ENCODE measurements at regions not wholly inside any gene's neighbourhood (a gene's known extent, or its start where the extent isn't known, plus 50 kb on each side); places are given as distances from the start of the nearest gene placed in this dataset.

DNA sequence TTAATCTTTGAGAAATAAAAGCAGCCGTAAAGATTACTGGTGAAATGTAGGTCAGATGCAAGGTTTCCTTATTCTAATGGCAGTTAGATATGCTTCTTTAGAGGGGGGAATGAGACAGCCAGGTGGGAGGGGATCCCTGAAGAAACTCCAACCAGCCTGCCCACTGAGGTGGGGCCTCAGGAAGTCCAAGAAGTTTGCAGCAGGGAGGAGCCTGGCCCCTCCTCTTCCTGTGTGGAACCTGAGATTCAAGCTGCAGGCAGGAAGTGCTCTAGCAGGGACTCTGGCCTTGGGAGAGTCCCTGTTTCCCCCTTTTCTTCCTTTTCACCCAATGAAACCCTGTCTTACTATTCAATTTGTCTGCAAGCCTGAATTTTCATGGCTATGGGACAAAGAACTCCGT is 101.4 kb upstream of the SLITRK2 start:
- no peak overlapping the region for H2BK20ac ChIP-seq (ENCODE audit: low read depth, low read length)
- no peak overlapping the region for H2AK5ac ChIP-seq (ENCODE audit: low read depth, low read length)
- in situ Hi-C loops (cut with MboI; ENCODE audit: low sequenced_read_pairs), result no loop called here
- no peak for TF ChIP-seq RFX5 (IDR thresholded peaks at IDR 0.05; ENCODE audit: low read depth, low read length)
- TF ChIP-seq FOS (IDR thresholded peaks at IDR 0.05; ENCODE audit: low read depth, low read length), result no peak
- no peak for TF ChIP-seq BHLHE40 (IDR thresholded peaks at IDR 0.05; ENCODE audit: low read depth, low read length)
- no peak for TF ChIP-seq POLR2A (IDR thresholded peaks at IDR 0.05; ENCODE audit: low read depth, low read length)
- TF ChIP-seq RAD21 (IDR thresholded peaks at IDR 0.05; ENCODE audit: low read length), result no peak
- no peak for TF ChIP-seq SMC3 (IDR thresholded peaks at IDR 0.05; ENCODE audit: low read depth, low read length)
- no peak for TF ChIP-seq MAFK (IDR thresholded peaks at IDR 0.05; ENCODE audit: low read depth, low read length)
- no peak for TF ChIP-seq RCOR1 (IDR thresholded peaks at IDR 0.05; ENCODE audit: insufficient replicate concordance, low read length)
- TF ChIP-seq NFE2L2 (IDR thresholded peaks at IDR 0.05; ENCODE audit: low read depth, low read length), result no peak
- no peak for TF ChIP-seq CTCF (conservative IDR thresholded peaks at IDR 0.05; ENCODE audit: low read depth, low read length)
- no peak for TF ChIP-seq CHD1 (IDR thresholded peaks at IDR 0.05; ENCODE audit: low read depth, low read length)
- no peak for TF ChIP-seq ELK1 (IDR thresholded peaks at IDR 0.05; ENCODE audit: borderline replicate concordance, low read depth, low read length)
- H3K36me3 ChIP-seq (ENCODE audit: control insufficient read depth, insufficient read depth, low read length), result no peaks in the 10 kb centered on the region
- peaks cover 7% of the 10 kb centered on the region; the same call in 1 of the 2 replicates for H3K9me3 ChIP-seq (ENCODE audit: control insufficient read depth, insufficient read depth, low read length)
- DNase-seq, result no peak
- dilution Hi-C loops (cut with HindIII; ENCODE audit: low sequenced_read_pairs, unreplicated experiment), result no loop called here
- no peak overlapping the region for H2BK5ac ChIP-seq (ENCODE audit: low read depth, low read length, poor library complexity, severe bottlenecking)
- no peak overlapping the region for H4K91ac ChIP-seq (ENCODE audit: insufficient read depth, low read depth, low read length)
- H2AFZ ChIP-seq (replicated peaks; ENCODE audit: low read length, poor library complexity), result no peak overlapping the region
- H3K9me1 ChIP-seq (ENCODE audit: insufficient read depth, low read length), result no peaks in the 10 kb centered on the region
- no peak overlapping the region for H4K5ac ChIP-seq (ENCODE audit: low read depth, low read length)
- ChIA-PET CTCF (no interaction called here), POLR2A (ENCODE audit: unreplicated experiment) (no interaction called here)
- H3K14ac ChIP-seq (replicated peaks; ENCODE audit: low read depth, low read length), result no peak overlapping the region
- no peak overlapping the region for H2BK120ac ChIP-seq (ENCODE audit: low read depth, low read length)
- H4K8ac ChIP-seq (ENCODE audit: low read depth in 2 of 2, low read length in 2 of 2), result no peak overlapping the region
- no peak overlapping the region for H3K18ac ChIP-seq (ENCODE audit: low read depth, low read length)
- WGBS, 2 experiments (ENCODE audit: extremely low coverage in 2 of 2, insufficient read length in 1 of 2), result no CpG with 5 or more reads among the region's 2 CpGs
- H3K4me1 ChIP-seq (ENCODE audit: control insufficient read depth, insufficient read depth, low read length), result no peaks in the 10 kb centered on the region
- no peak overlapping the region for H3K4ac ChIP-seq (ENCODE audit: low read depth, low read length)
- no peak overlapping the region for H2AK9ac ChIP-seq (replicated peaks; ENCODE audit: low read depth, low read length, poor library complexity)
- BruUV-seq (replicated peaks), result no TSS peak
- no peaks in the 10 kb centered on the region for H3K27me3 ChIP-seq (ENCODE audit: control insufficient read depth, insufficient read depth, low read length)
- H3K79me1 ChIP-seq (ENCODE audit: low read depth in 1 of 2, low read length in 2 of 2), result no peaks in the 10 kb centered on the region
- no peak overlapping the region for H3K4me3 ChIP-seq (ENCODE audit: insufficient read depth, low read depth, low read length)
- H3K9ac ChIP-seq (ENCODE audit: low read depth, low read length), result no peak overlapping the region
- H3K27ac ChIP-seq (ENCODE audit: insufficient read depth, low read length), result no peak overlapping the region
- H3K56ac ChIP-seq (ENCODE audit: extremely low read depth, insufficient read depth, low read length), result no peak overlapping the region
- no peaks in the 10 kb centered on the region for H4K20me1 ChIP-seq (ENCODE audit: insufficient read depth, low read length)
- intact Hi-C loops (cut with micrococcal nuclease), result no loop called here
- no peak for ATAC-seq (ENCODE audit: low read depth)
- no peak overlapping the region for H3K23ac ChIP-seq (ENCODE audit: low read depth, low read length)
- H2BK15ac ChIP-seq (ENCODE audit: low read depth, low read length), result no peak overlapping the region
- no peak overlapping the region for H3K4me2 ChIP-seq (ENCODE audit: low read depth, low read length)

Data from IMR-90 (cell line).